Gastrocnemius medialis (tissue), 4 donors: ENCODE measurements at regions not wholly inside any gene's neighbourhood (a gene's known extent, or its start where the extent isn't known, plus 50 kb on each side); places are given as distances from the start of the nearest gene placed in this dataset.

Experiments
- CTCF ChIP-seq, 5 experiments: fragments of 450-650 bp in 3 of 5; fragments of 200-600 bp in 2 of 5; sonication (generic) in 2 of 5; IDR thresholded peaks in 4 of 5; conservative IDR thresholded peaks in 1 of 5; 1 replicate in 4 of 5; 2 replicates in 1 of 5; pipeline ENCODE4 v1.5.1; 2016 to 2019; ENCODE audit warnings: antibody characterized with exemption in 5 of 5, mild to moderate bottlenecking in 3 of 5, moderate library complexity in 3 of 5
- POLR2A ChIP-seq, 2 donors: fragments of 450-650 bp; IDR thresholded peaks; one replicate each; pipeline ENCODE4 v1.6.1; 2017; ENCODE audit warnings: antibody characterized with exemption in 2 of 2, mild to moderate bottlenecking in 2 of 2, moderate library complexity in 2 of 2

DNA sequence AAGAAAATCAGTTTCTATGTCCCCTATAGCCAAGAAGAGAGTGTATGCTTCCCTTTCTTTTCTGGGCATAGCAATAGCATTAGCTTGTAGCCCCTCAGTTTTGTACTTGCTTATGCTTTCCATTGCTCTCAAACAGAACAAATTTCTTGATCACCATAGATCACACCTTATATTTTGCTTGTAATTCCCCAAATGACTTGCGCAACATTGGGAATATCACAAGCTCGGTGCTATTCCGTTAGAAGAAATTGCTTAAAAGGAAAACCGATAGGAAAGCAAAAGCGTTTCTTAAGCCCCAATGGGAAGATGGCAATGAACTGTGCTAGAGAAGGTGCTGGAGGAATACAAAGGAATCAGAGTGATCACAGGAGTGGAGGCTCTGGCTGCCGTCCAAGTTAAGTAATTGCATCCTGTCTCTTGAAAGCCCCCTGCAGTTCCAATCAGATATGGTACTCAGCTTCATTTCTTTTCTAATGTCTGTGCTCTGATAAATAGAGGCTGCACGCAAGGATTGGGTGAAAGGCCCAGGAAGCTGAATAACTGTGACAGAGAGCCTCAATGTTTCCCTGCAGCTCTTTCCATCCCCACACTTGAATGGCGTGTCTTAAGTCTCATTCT lies 182.1 kb upstream of the KIRREL3 start:
- TF ChIP-seq CTCF (IDR thresholded peaks at IDR 0.05 in 4 of 5, conservative IDR thresholded peaks at IDR 0.05 in 1 of 5) (no peak), POLR2A (IDR thresholded peaks at IDR 0.05) (no peak)
